GM13976 (cell line): ENCODE measurements at regions not wholly inside any gene's neighbourhood (a gene's known extent, or its start where the extent isn't known, plus 50 kb on each side); places are given as distances from the start of the nearest gene placed in this dataset.

Experiments
- DNase-seq: peaks from one replicate; pipeline ENCODE4 v3.0.0; 2012; ENCODE audit warnings: low spot score
- CTCF ChIP-seq: IDR thresholded peaks from 2 replicates; pipeline ENCODE4 v1.5.1; 2012; ENCODE audit warnings: borderline replicate concordance, mild to moderate bottlenecking; ENCODE audit not compliant: insufficient read depth; ENCODE audit errors: extremely low read depth, missing control alignments, control extremely low read depth
- in situ Hi-C: fragments of 300-500 bp; cut with MboI; formaldehyde crosslinking; loops from one replicate; pipeline ENCODE4 v1.12.0; 2022; ENCODE audit warnings: low sequenced_read_pairs, mixed read lengths, inconsistent platforms; ENCODE audit not compliant: unreplicated experiment

DNA sequence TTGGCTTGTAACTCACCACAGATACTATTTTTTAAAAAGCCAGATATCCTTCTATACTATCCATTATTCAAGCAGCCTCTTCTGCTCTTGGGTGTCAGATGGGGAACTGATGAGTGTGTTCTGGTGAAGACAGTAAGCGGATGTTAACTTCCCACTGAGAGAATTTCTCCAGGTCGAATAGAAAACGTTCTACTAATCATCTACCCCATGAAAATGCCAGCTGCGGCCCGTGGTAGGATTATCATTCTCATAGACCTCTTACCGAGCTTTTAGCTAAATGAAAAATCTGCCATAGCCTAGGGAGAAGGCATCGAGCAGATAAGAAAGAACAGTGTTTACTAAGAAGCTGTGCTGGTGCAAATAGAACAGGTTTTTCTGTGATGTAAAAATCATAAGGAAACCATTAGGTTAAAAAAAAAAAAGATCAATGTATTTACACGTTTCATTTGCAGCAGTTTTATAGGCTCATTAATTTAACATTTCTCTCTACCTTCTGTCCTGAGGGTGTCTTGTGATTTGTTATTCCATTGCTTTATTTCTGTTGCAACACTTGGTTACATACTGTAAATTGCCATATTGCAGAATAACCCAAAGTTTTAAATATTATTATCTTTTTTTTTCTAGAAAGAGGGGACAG, 1521.5 kb upstream of the ZEB2 start:
- TF ChIP-seq CTCF, result no peak
- in situ Hi-C loops, result no loop called here
- DNase-seq, result no peak

DNA sequence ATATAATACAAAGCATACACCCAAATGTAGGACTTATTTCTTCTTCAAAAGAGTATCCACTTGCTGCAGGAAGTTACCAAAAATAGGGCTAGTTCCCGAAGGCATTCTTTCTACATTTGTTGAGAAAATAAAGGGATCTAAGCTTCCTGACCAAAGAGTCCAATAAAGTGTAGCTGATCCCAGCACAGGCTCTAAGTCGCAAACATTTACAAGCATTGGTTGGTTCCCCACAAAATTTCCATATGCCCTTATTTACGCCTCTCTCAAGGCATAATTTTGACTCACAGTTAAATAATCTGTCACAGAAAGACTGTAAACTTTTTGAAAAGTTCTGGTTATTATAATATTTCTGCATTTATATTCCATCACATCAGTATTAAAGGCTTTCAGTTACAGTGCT, 1520.1 kb upstream of the ZEB2 start:
- no peak for TF ChIP-seq CTCF
- DNase-seq, result no peak
- in situ Hi-C loops, result no loop called here

DNA sequence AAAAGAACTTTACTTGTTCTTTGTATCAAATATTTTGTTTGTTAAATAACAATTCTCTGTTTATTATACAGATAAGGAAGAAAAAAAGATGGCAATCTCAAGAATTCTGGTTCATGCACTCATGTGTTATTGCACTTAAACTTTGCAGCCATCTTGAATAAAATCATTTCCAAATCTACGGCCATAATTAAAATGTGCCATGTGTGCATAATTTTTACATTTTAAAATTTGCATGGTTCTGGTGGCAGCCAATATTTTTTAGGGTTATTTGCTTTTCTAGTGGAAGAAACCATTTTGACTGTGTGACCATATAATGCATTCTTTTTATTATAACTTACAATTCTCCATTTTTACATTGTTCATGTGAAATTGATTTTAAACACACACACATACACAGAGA, 1518.1 kb upstream of the ZEB2 start:
- in situ Hi-C loops, result no loop called here
- no peak for DNase-seq
- TF ChIP-seq CTCF, result no peak

DNA sequence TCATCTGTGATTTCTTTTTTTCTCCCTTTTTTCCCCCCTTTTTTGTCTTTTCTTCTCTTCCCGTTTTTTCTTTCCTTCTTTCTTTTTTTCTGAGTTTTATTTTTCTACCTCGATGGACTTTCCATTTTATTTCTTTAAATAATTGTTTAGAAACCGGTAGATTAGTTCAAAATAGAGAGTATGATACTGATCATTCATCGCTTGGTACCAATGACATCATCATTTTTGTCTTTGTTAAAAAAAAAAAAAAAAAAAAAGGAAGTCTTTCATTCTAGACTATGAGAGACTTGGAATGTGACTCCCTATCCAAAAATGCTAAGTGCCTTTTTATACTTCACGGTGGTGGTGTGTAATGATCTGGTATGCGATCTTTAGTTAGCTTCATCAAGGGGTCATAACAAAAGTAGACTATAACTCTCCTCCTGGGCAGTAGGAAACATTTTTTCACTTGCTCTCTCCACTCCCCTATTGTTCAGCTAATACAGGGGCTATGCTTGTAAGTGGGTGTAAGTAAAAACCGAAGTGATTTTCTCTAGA, 1517.5 kb upstream of the ZEB2 start:
- in situ Hi-C loops, result no loop called here
- TF ChIP-seq CTCF, result no peak

DNA sequence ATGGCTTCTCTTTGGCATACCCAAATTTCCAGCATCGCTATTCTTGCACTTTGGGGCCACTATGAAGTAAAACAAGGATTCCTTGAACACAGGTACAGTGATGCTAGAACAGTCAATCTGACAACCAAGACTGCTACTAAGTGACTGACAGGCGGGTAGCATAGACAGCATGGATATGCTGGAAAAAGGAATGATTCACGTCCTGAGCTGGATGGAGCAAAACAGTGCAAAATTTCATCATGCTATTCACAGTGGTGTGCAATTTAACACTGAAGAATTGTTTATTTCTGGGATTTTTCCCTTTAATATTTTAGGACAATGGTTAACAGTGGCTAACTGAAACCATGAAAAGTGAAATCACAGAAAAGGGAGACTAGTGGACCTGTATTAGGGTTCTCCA, 1511.2 kb upstream of the ZEB2 start:
- DNase-seq, result no peak
- in situ Hi-C loops, result no loop called here
- no peak for TF ChIP-seq CTCF

More for the DNA sequence above, 1517.5 kb upstream of the ZEB2 start:
- no peak for DNase-seq

GRCh38 chr2:146027156-146027555, 1507.2 kb upstream of the ZEB2 start:
- TF ChIP-seq CTCF, result no peak
- in situ Hi-C loops, result no loop called here
- DNase-seq, result no peak
